ENCODE measurements at regions not wholly inside any gene's neighbourhood (a gene's known extent, or its start where the extent isn't known, plus 50 kb on each side); places are given as distances from the start of the nearest gene placed in this dataset.

GRCh38 chr2:200159357-200159707 lies 147.2 kb upstream of the SPATS2L start:
- TF ChIP-seq POLR2A (IDR thresholded peaks at IDR 0.05; ENCODE audit: low read depth, low read length): no peak
- TF ChIP-seq, protein P1, sequence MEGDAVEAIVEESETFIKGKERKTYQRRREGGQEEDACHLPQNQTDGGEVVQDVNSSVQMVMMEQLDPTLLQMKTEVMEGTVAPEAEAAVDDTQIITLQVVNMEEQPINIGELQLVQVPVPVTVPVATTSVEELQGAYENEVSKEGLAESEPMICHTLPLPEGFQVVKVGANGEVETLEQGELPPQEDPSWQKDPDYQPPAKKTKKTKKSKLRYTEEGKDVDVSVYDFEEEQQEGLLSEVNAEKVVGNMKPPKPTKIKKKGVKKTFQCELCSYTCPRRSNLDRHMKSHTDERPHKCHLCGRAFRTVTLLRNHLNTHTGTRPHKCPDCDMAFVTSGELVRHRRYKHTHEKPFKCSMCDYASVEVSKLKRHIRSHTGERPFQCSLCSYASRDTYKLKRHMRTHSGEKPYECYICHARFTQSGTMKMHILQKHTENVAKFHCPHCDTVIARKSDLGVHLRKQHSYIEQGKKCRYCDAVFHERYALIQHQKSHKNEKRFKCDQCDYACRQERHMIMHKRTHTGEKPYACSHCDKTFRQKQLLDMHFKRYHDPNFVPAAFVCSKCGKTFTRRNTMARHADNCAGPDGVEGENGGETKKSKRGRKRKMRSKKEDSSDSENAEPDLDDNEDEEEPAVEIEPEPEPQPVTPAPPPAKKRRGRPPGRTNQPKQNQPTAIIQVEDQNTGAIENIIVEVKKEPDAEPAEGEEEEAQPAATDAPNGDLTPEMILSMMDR (IDR thresholded peaks at IDR 0.05; ENCODE audit: extremely low read depth in 1 of 2, insufficient read depth in 1 of 2, low read depth in 1 of 2, low read length in 2 of 2): no peak
- TF ChIP-seq POLR2AphosphoS5 (IDR thresholded peaks at IDR 0.05; ENCODE audit: insufficient read depth, low read depth, low read length): no peak
- no peak for TF ChIP-seq EZH2 (IDR thresholded peaks at IDR 0.05; ENCODE audit: borderline replicate concordance, low read depth, low read length, severe bottlenecking)
- no peak for TF ChIP-seq GATA2 (IDR thresholded peaks at IDR 0.05; ENCODE audit: insufficient read depth, insufficient read length, low read depth, low read length)
- TF ChIP-seq JUN (IDR thresholded peaks at IDR 0.05; ENCODE audit: borderline replicate concordance, insufficient read depth, insufficient read length, low read depth): no peak

All from endothelial cell of umbilical vein (primary cell).